ENCODE measurements at regions not wholly inside any gene's neighbourhood (a gene's known extent, or its start where the extent isn't known, plus 50 kb on each side); places are given as distances from the start of the nearest gene placed in this dataset.
"Not testable (repeated sequence)": the region's sequence is repeated elsewhere in the genome, so short reads cannot be mapped to it uniquely, and the experiment has no call there.

GRCh38 chr5:34261020-34261419, 218.0 kb upstream of the C1QTNF3 start:
- DNase-seq (ENCODE audit: extremely low read depth in 1 of 2, low read depth in 1 of 2): not testable (repeated sequence)

DNA sequence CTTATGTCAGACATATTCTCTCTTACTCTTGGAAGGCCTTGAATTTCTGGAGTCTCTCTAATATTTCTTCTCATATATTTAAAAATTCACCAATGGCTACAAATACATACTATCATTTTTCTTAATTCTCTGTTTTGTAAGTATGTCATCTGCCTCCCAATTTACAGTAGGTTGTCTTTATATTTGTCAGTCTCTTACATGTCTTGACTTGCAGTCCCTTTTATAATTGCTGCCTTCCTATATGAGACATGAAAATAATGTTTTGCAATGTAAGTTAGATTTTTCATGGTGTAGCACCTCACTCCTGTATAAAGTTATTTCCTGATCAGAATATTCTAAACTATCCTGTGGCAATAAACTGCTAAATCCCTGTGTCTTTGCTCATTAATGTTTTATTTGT, 223.1 kb upstream of the C1QTNF3 start:
- not testable (repeated sequence) for DNase-seq (ENCODE audit: extremely low read depth in 1 of 2, low read depth in 1 of 2)

- DNase-seq (ENCODE audit: extremely low read depth in 1 of 2, low read depth in 1 of 2): not testable (repeated sequence)
Observed at GRCh38 chr5:34296759-34297158, 253.7 kb upstream of the C1QTNF3 start.

- not testable (repeated sequence) for DNase-seq (ENCODE audit: extremely low read depth in 1 of 2, low read depth in 1 of 2)
Observed at GRCh38 chr5:34329201-34329600, 286.2 kb upstream of the C1QTNF3 start.

- not testable (repeated sequence) for DNase-seq (ENCODE audit: extremely low read depth in 1 of 2, low read depth in 1 of 2)
Observed at GRCh38 chr5:34329611-34330108, 286.6 kb upstream of the C1QTNF3 start.

DNA sequence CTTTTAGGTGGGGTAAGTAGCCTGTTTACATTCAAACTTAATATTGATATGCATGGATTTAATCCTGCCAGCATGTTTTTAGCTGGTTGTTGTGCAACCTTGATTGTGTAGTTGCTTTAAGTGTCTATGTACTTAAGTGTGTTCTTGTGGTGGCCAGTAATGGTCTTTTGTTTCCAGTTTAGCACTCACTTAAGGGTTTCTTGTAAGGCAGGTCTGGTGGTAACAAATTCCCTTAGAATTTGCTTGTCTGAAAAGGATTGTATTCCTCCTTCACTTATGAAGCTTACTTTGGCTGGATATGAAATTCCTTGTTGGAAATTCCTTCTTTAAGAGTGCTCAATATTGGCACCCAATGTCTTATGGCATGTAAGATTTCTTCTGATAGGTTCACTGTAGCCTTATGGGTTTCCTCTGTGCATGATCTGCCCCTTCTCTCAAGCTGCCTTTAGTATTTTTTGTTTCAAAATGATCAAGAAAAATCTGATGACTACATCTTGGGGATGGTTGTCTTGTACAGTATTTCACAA, 289.0 kb upstream of the C1QTNF3 start:
- not testable (repeated sequence) for DNase-seq (ENCODE audit: extremely low read depth in 1 of 2, low read depth in 1 of 2)

GRCh38 chr5:34339408-34340001, 296.5 kb upstream of the C1QTNF3 start:
- DNase-seq (ENCODE audit: extremely low read depth in 1 of 2, low read depth in 1 of 2): not testable (repeated sequence)

DNA sequence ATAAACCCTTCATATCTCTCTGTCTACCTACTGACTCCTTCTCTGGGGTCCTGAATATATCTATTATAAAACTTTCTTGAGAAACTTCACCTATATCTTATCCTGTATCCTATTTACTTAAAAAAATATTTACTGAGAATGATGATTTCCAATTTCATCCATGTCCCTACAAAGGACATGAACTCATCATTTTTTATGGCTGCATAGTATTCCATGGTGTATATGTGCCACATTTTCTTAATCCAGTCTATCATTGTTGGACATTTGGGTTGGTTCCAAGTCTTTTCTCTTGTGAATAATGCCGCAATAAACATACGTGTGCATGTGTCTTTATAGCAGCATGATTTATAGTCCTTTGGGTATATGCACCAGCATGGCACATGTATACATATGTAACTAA, 301.7 kb upstream of the RAI14 start:
- not testable (repeated sequence) for DNase-seq (ENCODE audit: extremely low read depth in 1 of 2, low read depth in 1 of 2)

DNA sequence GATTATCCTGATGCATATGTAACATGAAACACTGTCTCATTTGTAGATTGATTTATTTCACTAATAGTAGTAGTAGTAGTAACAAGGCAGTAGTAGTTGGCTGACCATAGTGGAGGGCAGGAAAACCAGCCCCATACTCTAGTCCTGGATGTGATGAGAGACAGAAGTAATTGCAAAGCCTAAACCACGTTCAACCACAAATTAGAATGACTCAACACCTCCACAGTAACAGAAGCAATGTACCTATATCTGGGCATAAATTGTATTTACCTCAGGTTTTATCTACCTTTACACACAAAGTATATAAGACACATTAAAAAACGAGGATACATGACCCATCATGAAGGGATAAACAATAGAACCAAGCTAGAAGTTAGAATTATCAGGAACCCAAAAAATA, 284.7 kb upstream of the RAI14 start:
- not testable (repeated sequence) for DNase-seq (ENCODE audit: extremely low read depth in 1 of 2, low read depth in 1 of 2)

DNA sequence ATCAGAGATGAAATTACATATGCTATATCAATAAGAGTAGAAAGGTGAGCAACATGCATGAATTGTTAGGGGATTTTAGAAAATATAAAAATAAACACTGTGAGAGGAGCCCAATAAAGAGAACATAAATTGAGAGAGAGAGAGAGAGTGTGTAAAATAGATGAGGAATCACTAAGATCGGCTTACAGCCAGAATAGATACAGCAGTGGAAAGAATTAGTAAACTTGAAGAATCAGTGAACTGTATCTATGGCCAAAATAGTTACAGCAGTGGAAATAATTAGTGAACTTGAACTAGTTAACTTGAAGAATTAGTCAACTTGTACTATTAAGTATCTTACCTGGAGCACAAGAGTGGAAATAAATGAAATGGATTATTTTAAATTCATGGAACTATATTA, 284.3 kb upstream of the RAI14 start:
- DNase-seq (ENCODE audit: extremely low read depth in 1 of 2, low read depth in 1 of 2): not testable (repeated sequence)

DNA sequence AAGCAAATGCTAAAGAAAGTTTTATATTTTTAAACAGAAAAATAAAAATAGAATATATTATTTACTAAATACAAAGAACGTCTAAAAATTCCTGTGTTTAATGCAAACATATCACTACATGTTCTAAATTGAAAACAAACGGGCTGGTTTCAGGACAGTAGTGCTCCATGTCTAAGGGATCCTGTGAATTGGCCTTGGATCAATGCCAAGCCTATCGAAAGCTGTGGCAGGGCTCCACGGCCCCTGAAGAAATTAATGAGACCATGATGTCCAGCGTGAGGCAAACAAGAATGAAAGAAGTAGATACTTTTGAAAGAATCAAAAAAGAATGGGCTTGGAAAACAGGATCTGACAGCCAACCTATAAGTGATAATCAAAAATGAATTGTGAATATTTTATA, 283.4 kb upstream of the RAI14 start:
- DNase-seq (ENCODE audit: extremely low read depth in 1 of 2, low read depth in 1 of 2): not testable (repeated sequence)

- DNase-seq (ENCODE audit: extremely low read depth in 1 of 2, low read depth in 1 of 2): not testable (repeated sequence)
Observed at GRCh38 chr5:34377651-34378050, 278.5 kb upstream of the RAI14 start.

DNA sequence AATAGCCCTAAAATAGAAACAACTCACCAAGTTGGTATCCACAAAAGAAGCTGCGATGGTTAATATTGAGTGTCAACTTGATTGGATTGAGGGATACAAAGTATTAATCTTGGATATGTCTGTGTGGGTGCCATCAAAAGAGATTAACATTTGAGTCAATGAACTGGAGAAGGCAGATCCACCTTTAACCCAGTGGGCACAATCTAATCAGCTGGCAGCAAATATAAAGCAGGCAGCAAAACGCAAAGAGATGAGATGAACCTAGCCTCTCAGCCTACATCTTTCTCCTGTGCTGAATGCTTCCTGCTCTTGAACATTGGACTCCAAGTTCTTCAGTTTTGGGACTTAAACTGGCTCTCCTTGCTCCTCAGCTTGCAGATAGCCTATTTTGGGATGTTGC, 277.6 kb upstream of the RAI14 start:
- DNase-seq (ENCODE audit: extremely low read depth in 1 of 2, low read depth in 1 of 2): not testable (repeated sequence)

DNA sequence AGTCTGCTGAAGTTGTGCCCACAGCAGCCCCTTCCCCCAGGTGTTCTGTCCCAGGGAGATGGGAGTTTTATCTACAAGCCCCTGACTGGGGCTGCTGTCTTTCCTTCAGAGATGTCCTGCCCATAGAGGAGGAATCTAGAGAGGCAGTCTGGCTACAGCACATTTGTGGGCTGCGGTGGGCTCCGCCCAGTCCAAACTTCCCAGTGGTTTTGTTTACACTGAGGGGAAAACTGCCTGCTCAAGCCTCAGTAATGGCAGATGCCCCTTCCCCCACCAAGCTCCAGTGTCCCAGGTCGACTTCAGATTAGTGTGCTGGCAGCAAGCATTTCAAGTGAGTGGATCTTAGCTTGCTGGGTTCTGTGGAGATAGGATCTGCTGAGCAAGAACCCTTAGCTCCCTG, 267.4 kb upstream of the RAI14 start:
- DNase-seq (ENCODE audit: extremely low read depth in 1 of 2, low read depth in 1 of 2): not testable (repeated sequence)

- DNase-seq (ENCODE audit: extremely low read depth in 1 of 2, low read depth in 1 of 2): no peak
Observed at GRCh38 chr5:34409373-34409772, 246.8 kb upstream of the RAI14 start.

- no peak for DNase-seq (ENCODE audit: extremely low read depth in 1 of 2, low read depth in 1 of 2)
Observed at GRCh38 chr5:34410411-34411139, 245.6 kb upstream of the RAI14 start.

DNA sequence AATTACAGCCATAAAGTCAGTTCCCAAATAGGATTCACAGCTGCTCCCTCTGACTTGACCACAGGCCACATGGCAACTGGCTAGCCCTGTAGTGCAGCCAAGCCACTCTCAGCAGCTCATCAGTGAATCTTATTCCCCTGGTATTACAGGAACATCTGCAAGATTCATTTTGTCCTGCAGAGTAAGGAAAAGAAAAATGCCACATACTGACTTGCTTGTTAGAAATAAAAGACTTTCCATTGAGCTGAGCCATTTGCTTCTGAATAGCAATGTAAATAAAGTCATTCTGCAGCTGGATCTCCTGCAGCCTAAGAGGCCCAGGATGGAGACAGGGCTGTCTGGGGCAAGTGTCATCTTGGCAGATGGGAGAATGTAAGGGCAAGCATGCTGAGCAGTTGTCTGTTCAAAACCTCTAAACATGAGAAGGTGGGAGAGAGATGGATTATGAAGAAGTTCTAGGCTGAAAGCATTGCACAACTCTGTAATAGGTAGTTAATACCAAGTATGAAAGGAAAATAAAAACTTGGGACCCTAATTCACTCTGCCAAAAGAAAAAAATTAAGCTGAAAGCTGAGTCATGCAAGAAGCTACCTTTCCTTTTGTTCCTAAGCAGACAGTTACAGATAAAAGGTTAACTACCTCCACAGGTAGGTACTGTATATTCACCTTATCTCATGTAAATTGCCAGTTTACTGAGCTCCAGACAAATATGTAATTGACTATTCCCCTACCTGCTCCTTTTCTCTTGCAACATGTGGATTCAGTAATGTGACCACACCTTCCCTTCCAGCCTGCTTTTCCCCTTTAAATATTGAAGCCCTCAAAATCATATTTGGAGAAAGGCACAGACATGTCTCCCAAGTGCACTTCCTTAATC, 244.4 kb upstream of the RAI14 start:
- no peak for DNase-seq (ENCODE audit: extremely low read depth in 1 of 2, low read depth in 1 of 2)

DNA sequence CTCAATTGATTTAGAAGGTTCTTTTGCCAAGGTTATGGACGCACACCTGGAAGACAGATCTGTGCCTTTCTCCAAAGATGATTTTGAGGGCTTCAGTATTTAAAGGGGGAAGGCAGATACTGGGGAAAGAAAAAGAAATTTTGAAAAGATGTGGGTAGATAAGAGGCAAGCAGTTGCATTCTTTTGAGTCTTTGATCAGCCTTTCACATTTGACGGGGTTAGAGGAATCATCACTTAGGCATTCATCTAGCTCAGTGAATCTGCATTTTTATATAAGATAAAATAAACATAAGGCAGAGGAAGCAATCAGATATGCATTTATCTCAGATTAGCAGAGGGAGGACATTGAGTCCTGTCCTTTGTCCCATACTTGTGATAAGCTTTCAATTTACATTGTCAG, 243.4 kb upstream of the RAI14 start:
- no peak for DNase-seq (ENCODE audit: extremely low read depth in 1 of 2, low read depth in 1 of 2)

GRCh38 chr5:34415559-34416198, 240.4 kb upstream of the RAI14 start:
- no peak for DNase-seq (ENCODE audit: extremely low read depth in 1 of 2, low read depth in 1 of 2)

- no peak for DNase-seq (ENCODE audit: extremely low read depth in 1 of 2, low read depth in 1 of 2)
Observed at GRCh38 chr5:34416501-34417008, 239.6 kb upstream of the RAI14 start.
